ENCODE measurements at regions not wholly inside any gene's neighbourhood (a gene's known extent, or its start where the extent isn't known, plus 50 kb on each side); places are given as distances from the start of the nearest gene placed in this dataset.
"Not testable (repeated sequence)": the region's sequence is repeated elsewhere in the genome, so short reads cannot be mapped to it uniquely, and the experiment has no call there.

DNA sequence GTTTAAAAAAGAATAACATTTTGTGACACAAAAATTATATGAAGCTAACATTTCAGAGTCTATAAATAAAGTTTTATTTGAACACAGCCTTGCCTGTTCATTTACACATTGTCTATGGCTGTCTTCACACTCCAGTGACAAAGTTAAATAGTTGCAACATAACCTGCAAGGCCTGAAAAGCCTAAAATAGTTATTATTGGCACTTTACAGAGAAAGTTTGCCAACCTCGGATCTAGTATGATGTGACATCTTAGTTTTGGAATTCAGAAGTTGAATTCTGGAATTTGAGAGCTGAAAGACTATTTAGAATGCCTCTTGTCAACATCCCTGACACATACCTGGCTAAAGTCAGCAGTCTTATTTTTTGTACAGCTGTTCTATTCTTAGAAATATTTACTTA, 68.3 kb downstream of the DYRK2 start:
- intact Hi-C loops (cut with DNase I) = no loop called here
- DNase-seq (ENCODE audit: low spot score) = no peak
- peak; percentile 74 for ATAC-seq

DNA sequence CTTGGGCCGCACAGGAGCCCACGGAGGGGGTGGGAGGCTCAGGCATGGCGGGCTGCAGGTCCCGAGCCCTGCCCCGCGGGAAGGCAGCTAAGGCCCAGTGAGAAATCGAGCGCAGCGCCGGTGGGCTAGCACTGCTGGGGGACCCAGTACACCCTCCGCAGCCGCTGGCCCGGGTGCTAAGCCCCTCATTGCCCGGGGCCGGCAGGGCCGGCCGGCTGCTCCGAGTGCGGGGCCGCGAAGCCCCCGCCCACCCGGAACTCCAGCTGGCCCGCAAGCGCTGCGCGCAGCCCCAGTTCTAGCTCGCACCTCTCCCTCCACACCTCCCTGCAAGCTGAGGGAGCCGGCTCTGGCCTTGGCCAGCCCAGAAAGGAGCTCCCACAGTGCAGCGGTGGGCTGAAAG, 70.8 kb downstream of the DYRK2 start:
- intact Hi-C loops (cut with DNase I); DNase-seq (ENCODE audit: low spot score); ATAC-seq: not testable (repeated sequence)

DNA sequence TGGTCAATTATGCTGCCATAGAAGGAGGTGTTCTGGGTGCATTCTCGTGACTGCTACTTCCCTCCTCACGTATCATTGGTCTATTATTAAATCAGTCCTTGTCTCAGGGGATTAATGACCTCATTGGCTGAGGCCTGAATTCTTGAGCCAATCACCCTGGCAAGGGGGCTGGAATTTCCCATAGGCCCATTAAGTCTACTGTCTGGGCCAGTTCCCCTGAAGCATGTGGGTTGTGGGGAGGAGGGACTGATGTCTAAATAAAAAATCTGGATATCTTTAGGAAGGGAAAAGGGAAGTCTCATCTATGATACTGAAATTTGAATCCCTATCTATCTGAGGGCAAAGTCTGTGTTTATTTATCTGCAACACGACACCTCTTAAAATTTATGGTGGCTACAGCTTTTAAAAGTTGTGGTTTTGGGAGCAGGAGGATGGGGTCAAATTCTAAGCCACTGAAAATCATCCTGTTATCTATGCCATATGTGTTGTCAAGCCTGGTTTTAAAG, 71.9 kb downstream of the DYRK2 start:
- intact Hi-C loops (cut with DNase I) = no loop called here
- DNase-seq (ENCODE audit: low spot score) (no peak), ATAC-seq (peak; percentile 67)

DNA sequence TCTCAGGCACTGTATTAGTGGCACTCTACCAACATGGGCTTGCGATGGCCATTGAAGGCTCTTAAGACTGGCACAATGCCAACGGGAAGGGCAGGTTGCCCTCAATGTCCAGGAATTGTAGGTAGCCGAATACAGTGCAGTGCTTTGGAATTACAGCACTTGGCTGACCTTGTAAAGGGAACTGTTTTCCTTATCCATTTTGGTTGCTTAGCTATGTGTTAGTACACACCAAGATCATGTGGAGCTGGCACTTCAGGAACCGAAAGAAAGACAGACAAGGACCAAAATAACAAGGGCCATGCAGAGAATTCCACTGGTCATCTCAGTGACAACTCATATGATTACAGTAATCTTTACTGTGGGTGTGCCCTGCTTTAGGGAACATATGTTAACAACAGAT, 72.7 kb downstream of the DYRK2 start:
- ATAC-seq = peak; percentile 26

DNA sequence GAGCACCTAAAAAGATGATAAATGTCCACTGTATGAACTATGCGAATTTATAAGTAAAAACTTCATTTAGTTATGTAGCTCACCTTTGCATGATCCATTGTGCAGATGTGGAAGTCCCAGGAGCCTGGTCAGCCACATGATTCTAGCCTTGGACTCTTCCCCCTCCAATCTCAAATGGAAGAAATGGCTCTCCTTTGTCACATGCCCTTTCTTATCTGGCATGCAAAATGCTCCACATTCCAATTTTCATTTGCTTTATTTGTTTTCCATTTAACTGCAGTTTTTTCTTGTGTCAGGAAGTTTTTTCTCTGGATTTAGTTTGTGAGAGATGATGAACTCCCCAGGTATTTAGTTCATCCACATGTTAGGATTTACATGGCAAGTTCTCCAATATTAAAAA, 73.8 kb downstream of the DYRK2 start:
- no peak for ATAC-seq
- intact Hi-C loops (cut with DNase I) = no loop called here
- no peak for DNase-seq (ENCODE audit: low spot score)

More for the DNA sequence above, 72.7 kb downstream of the DYRK2 start:
- DNase-seq (ENCODE audit: low spot score) = no peak
- intact Hi-C loops (cut with DNase I) = no loop called here

DNA sequence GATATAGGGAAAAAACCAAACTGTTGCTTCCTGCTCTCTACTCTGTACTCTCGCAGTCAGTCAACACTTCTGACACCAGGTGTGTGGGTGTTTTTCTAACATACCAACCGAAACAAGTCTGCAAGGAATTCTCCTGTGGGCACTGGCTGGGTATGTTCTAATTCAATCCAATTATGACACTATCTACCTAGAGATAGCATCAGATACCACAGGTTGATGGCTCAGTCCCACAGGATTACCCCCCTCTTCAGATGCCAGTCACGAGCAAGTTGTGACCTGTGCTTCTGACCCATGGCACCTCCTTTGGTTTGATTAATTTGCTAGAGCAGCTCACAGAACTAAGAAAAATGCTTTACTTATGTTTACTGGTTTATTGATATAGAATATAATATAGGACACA, 78.3 kb downstream of the DYRK2 start:
- intact Hi-C loops (cut with DNase I) = no loop called here
- DNase-seq (ENCODE audit: low spot score) (no peak), ATAC-seq (no peak)

DNA sequence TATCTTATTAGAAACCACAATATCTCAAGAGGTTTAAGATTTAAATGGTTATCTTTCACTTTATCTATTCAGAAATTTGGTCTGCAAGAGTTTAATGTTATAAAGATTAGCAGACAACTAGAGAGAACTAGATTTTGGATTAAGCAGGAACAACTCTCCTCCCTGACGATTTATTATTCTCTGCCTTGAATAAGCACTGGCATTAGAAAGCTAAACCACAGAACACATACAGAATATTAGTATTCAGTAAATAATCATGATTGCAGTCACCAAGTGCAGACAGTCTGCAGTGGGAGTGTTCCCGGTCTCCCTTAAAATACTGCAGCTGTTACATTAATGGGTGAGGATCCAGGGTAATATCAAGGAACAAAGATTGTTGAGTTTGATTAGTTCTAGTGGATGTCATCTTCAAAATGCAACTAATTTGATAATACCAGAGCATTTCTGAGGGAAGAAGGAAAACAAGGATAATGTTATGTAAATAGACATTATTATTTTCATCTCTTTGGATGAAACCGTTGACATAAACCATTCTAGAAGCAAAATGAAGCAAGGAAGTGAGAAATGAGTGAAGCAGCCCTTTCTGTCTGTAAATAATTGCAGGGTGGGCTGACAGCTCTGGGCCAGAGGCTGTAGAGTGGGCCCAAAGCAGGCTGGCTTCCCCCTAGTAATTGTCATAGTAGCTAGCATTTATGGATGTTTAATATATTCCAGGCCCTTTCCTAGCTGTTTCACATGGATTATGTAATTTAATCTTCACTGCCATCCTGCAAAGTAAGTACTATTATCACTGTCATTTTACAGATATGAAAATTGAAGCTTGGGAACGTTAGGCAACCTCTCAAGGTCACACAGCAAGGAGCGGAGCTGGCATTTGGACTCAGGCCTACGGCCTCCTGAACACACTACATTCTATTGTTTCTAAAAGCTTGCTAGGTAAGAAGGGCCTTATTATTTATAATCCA, 79.4 kb downstream of the DYRK2 start:
- no peak for ATAC-seq
- no peak for DNase-seq (ENCODE audit: low spot score)
- intact Hi-C loops (cut with DNase I) = no loop called here

DNA sequence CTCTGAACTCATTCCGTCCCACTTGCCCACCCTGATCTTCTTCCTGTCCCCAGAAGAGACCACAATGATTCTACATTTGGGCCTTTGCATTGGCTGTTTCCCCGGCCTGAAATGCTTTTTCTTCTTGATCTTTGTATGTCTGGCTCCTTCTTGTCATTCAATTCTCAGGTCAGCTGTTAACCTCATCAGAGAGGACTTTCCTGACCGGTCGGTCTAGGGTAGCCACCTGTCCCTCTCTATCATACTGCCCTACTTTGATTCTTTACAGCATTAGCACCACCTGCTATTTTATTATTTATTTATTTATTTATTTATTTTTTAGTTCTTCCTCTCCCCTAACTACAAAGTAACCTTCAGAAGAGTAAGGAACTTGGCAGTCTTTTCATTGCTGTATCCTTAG, 84.3 kb downstream of the DYRK2 start:
- intact Hi-C loops (cut with DNase I) = no loop called here

DNA sequence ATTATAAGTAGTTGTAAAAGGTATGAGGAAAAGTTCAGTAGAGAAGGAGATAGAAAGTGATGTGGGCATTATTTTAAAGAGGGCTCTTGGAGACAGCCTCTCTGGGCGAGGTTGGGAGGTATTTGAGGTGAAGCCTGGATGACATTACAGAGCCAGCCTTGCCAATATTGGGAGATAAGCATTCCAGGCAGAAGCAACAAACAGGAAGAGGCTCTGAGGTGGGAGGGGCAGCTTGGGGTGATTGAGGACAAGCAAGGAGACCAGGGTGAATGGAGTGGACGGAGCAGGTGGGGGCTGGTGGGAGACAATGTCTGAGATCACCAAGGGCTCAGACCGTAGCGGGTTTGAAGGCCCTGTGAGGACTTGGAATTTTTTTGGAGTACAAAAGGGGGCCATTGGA, 87.3 kb downstream of the DYRK2 start:
- intact Hi-C loops (cut with DNase I) = no loop called here
- ATAC-seq = no peak
- no peak for DNase-seq (ENCODE audit: low spot score)

More for the DNA sequence above, 84.3 kb downstream of the DYRK2 start:
- ATAC-seq = no peak
- DNase-seq (ENCODE audit: low spot score) = no peak

DNA sequence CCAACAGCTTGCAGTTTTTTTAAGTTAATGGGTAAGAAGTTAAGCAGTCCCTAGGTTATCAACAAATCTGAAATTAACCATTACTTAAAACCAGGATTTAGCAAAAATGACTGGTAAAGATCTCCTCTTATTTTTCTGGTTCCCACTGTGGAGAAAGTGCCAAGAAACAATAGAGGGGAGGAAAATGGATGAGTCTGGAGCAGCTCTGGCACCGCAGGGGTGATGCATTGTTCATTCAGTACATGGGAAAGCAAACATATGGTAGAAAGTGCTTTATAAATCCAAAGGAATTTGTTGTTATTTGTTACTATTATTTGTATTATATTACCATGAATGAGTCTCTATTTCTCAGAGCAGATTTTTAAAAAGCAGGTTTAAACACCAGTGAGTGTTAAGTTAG, 92.2 kb downstream of the DYRK2 start:
- intact Hi-C loops (cut with DNase I) = no loop called here
- DNase-seq (ENCODE audit: low spot score) = no peak
- no peak for ATAC-seq

DNA sequence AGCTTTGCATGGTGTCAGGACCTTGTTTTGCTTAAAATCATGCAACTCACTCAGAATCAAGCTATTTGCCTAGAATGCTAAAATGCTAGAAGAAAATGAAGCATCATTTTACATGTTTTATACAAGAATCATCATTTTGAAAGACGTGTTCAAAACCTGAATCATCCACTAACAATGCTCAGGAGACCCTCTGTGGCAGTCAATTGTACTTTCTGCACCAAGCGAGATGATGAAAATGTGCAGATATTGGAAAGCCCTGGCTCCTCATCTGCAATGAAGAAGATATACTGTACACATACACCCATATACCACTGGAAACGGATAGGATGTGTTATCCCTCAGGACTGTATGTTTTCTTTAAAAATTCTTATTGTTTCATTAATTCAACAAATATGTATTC, 92.7 kb downstream of the DYRK2 start:
- intact Hi-C loops (cut with DNase I) = no loop called here
- DNase-seq (ENCODE audit: low spot score) = no peak
- no peak for ATAC-seq

DNA sequence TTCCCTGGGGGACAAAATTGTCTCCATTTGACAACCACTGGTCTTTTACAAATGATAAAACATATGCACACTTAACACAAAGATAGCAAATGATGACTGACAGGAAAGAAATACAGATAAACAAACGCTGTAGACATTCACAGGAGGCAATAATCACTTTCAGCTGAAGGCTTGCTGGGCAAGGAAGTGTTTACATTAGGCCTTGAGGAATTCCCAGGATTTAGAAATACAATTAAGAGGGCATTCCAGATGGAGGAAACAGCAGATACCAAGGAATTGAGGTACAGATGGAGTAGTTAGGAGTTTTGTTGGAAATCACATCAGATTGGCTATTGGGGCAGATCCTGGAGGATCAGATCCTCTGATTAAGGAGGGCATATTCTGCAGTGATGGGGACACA, 93.9 kb downstream of the DYRK2 start:
- intact Hi-C loops (cut with DNase I) = no loop called here
- no peak for DNase-seq (ENCODE audit: low spot score)
- no peak for ATAC-seq

DNA sequence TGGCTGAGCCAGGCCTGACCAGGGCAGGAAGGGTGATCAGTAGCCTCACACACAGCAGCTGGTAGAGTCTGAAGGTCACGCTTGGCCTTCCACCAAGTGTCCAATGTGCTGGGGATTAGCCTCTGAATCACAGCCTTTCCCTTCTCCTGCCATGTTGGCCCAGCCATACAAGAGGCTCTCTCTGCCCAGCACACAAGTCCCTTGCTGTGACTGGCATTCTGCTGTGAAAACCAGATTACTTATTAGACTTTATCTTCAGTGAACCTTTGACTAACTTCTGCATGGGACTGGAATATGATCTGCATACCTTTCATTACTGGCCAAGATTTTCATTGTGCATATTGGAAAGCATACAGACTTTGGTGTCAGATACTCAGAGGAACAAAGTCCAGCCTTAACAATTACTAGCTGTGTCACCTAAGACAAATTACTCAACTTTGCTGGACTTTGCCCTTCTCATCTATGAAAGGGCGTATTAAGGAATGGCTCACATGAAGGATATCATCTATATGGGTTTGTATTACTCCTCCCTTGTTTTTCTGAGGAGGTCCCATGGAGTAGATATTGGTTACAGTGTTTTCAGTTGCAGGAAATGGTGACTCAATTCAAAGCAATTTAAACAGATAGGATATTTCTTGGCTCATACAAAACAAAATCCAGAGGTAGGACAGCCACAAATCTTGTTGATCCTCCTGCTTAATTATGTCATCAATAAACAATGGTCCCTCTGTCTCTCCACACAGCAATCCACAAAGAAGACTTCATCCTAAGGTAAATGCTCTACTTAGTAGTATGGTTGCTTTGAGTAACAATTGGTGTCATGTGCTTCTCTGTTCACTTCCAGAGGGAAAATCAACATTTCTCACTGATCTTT, 99.6 kb downstream of the DYRK2 start:
- no peak for DNase-seq (ENCODE audit: low spot score)
- intact Hi-C loops (cut with DNase I) = no loop called here
- no peak for ATAC-seq

DNA sequence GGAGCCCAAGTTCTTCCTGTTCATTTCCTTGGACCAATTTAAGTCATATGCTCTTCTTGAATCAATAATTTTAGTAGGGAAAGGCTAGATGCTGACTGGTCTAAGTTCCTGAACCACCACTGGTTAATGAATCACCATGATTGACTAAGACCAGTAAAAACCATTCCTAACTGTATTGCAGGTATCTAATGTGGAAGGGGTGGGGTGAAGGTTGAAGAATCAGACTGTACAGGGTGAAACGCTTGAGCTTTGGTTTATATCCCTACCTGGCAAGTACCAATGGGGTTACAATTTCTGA, 100.1 kb downstream of the DYRK2 start:
- intact Hi-C loops (cut with DNase I) = no loop called here
- no peak for ATAC-seq
- no peak for DNase-seq (ENCODE audit: low spot score)

DNA sequence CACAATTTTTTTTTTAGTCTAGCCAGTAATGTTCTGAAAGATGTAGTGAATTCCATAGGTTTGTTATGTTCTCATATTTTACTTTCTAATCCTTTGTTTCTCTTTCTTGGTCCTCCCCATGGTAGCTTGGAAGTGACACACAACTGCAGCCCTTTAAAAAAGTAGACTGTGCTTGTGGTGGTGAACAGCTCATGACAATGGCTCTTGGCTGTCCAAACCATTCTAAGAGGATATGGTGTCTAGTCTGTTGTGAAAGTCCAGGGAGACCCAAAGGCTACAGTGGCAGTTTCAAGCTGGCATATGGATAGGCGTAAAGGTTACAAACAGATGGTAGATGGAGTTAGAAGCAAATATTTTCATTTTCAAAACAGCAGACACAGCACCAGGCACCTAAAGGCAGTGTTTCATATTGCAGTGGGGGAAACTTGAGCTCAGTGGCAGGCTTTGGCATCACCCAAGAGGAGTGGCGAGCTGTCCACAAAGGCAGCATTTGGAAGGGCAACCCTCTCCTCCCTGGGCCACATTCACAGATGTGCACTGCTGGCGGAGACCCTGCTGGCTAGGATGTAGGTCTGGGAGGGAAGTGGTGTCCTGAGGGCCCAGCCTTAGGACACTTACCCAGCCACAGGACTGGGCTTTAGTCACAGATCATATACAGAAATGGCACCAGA, 102.1 kb downstream of the DYRK2 start:
- ATAC-seq = no peak
- DNase-seq (ENCODE audit: low spot score) = no peak

DNA sequence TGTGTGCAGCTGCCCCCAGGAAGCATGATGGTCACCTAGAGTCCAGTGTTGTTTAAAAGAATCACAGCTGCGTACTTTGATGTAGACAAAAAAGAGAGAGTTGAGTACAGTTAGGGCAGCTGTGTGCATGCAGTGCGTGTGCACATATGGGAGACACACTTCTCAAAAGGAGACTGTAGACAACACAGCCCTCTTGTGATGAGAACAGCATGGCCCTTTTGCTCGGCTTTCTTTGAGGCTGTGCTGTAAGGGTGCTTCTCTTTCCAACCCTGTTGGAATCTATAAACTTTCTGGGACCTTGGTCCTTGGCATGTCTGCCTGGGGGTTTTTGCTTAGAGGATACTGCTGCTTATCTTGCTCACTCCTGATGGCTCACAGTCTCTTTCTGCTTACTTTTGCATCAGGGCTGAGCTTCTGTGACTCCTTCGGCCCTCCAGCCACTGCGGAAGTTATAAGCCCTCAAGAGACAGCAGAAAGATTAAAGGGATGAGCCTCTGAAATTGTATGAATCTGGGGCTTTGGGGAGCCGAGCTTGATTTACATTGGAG, 102.9 kb downstream of the DYRK2 start:
- DNase-seq (ENCODE audit: low spot score) (no peak), ATAC-seq (no peak)
- intact Hi-C loops (cut with DNase I) = no loop called here

More for the DNA sequence above, 102.1 kb downstream of the DYRK2 start:
- intact Hi-C loops (cut with DNase I) = no loop called here

DNA sequence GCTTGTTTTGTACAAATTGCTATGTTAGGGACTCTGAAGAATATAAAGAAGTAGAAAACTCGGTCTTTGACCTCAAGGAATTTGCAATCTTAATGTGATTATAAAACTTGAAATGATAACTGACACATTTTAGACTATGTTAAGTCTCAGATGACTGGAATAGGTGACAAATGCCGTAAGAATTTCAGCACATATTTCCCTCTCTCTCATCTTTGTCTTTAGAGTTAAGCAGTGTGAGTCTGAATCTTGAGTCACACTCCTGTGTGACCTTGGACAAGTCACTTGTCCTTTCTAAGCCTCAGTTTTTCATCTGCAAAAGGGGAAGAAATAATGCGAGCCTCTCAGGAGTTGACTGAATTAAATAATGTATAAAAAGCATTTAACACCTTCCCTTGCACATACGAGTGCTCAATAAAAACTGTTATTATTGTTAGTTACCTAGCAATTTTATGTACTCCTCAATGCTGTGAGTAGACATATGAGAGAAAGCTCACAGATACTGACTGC, 103.7 kb downstream of the DYRK2 start:
- intact Hi-C loops (cut with DNase I) = no loop called here
- ATAC-seq (no peak), DNase-seq (ENCODE audit: low spot score) (no peak)

DNA sequence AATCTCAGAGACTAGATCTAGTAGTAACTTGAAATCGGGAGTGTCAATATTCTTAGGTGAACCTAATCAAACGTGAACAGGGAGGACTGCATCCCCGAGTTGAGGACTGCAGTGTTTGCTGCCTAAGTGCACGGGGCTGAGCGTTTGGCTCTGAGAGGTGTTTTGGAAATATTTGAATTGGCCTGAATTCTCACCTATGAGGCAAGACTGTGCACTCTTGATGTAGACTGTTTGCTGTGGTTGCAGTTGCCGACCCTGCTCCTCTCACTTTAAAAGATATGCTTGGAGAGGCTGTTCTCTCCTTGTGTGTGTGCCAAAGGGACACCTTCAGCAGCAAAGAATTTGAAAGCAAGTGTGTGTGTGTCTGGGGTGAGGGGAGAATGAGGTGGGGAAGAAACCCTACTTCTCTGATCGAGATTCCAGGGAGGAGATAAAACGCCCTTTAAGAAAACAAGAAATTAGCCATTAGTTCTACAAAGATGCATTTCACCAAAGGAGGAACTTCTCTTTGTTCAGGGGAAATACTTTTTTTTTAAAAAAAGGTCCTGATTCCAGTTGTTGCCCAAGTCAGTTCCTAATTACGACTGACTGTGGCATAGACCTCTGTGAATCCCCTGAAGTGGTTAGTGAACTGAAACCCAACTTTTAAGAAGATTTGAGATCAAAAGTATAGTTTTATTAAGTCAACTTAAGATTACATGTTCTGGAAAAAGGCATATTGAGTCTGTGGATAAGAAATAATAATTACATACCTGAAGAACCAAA, 106.6 kb downstream of the DYRK2 start:
- peak; percentile 92 for ATAC-seq
- intact Hi-C loops (cut with DNase I) = no loop called here
- no peak for DNase-seq (ENCODE audit: low spot score)

Measured in sciatic nerve (tissue), 2 donors.